Activated CD8-positive, alpha-beta memory T cell treated with anti-CD3 and anti-CD28 coated beads for 36 hours (primary cell): ENCODE measurements at regions not wholly inside any gene's neighbourhood (a gene's known extent, or its start where the extent isn't known, plus 50 kb on each side); places are given as distances from the start of the nearest gene placed in this dataset.
"Not testable (repeated sequence)": the region's sequence is repeated elsewhere in the genome, so short reads cannot be mapped to it uniquely, and the experiment has no call there.

ENCODE experiments used
- CTCF ChIA-PET: fragments of 350-600 bp; sonication (Branson Sonifier 250); formaldehyde crosslinking; loops from one replicate; lab custom pipeline; 2021; ENCODE audit warnings: antibody characterized with exemption; lab: Charles Lee
- POLR2A ChIA-PET: fragments of 350-600 bp; sonication (Branson Sonifier 250); formaldehyde crosslinking; loops from one replicate; lab custom pipeline; 2021; ENCODE audit warnings: antibody characterized with exemption; lab: Charles Lee

DNA sequence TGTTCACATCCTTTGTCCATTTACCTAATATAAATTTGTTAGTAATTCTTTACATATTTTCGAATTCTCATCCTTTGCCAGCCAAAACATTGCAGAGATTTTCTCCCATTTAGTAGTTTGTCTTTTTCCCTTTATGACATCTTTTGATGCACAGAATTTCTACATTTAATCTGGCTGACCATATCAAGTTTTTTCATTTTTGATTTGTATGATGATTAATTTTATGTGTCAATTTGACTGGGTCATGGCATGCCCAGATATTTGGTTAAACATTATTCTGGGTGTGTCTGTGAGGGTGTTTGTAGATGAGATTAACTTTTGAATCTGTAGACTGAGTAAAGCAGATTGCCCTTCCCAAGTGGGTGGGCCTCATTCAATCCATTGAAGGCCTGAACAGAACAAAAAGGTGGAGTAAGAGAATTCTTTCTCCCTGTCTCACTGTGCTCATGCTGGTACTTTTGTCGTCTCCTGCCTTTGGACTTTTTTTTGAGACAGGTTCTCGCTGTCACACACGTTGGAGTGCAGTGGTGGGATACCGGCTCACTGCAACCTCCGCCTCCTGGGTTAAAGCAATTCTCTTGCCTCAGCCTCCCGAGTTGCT lies 72.1 kb upstream of the EPB41L1 start:
- ChIA-PET CTCF (no interaction called here), POLR2A (no interaction called here)

DNA sequence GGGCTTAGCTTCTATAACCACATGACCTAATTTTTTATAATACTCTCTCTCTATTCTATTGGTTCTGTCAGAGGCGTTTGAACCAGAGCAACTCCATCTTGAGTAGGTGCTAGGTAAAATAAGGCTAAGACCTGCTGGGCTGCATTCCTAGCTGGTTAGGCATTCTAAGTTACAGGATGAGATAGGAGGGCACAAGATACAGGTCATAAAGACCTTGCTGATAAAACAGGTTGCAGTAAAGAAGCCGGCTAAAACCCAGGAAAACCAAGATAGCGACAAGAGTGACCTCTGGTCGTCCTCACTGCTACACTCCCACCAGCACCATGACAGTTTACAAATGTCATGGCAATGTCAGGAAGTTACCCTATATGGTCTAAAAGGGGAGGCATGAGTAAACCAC lies 71.3 kb upstream of the EPB41L1 start:
- POLR2A ChIA-PET, CTCF ChIA-PET: not testable (repeated sequence)

DNA sequence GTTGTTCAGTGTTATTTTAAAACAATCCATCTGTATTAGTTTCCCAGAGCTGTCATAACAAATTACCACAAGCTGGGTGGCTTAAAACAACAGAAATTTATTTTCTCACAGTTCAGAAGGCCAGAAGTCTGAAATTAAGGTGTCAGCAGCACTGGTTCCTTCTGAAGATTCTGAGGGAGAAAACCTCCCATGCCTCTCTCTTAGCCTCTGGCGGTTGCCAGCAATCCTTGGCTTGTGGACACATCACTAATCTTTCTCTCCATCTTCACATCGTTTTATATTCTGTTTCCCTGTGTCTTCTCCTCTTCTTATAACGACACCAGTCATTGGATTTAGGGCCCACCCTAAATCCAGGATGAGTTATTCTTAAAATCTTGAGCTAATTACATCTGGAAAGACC lies 70.2 kb upstream of the EPB41L1 start:
- POLR2A ChIA-PET: no interaction called here
- CTCF ChIA-PET: no interaction called here

GRCh38 chr20:36084897-36085613 lies 69.5 kb upstream of the EPB41L1 start:
- CTCF ChIA-PET: interaction anchor here (1.4 kb wide), 1 partner anchor 93 kb away, joined by 3 read pairs; no protein-coding TSS in a partner anchor
- POLR2A ChIA-PET: no interaction called here

- ChIA-PET POLR2A (no interaction called here), CTCF (interaction anchor here (1.4 kb wide), 1 partner anchor 93 kb away, joined by 3 read pairs; no protein-coding TSS in a partner anchor)
Observed at GRCh38 chr20:36085686-36086267, 68.8 kb upstream of the EPB41L1 start.

- POLR2A ChIA-PET: interaction anchor here (0.5 kb wide), 1 partner anchor 126 kb away, joined by 3 read pairs; no protein-coding TSS in a partner anchor
- CTCF ChIA-PET: interaction anchor here (1.4 kb wide), 1 partner anchor 94 kb away, joined by 3 read pairs; no protein-coding TSS in a partner anchor
Observed at GRCh38 chr20:36086767-36087166, 67.8 kb upstream of the EPB41L1 start.

- ChIA-PET POLR2A (no interaction called here), CTCF (interaction anchor here (1.1 kb wide), 1 partner anchor 97 kb away, joined by 3 read pairs; no protein-coding TSS in a partner anchor)
Observed at GRCh38 chr20:36090223-36090622, 64.3 kb upstream of the EPB41L1 start.

GRCh38 chr20:36091561-36092397 lies 62.8 kb upstream of the EPB41L1 start:
- ChIA-PET POLR2A (interaction anchor here (0.8 kb wide), 1 partner anchor 43 kb away, joined by 3 read pairs; no protein-coding TSS in a partner anchor), CTCF (no interaction called here)

GRCh38 chr20:36092398-36093024 lies 62.0 kb upstream of the EPB41L1 start:
- ChIA-PET CTCF (interaction anchor here (1.0 to 1.2 kb wide), 2 partner anchors 44 to 139 kb away, joined by 3 read pairs; partner anchors contain the start of gene SCAND1), POLR2A (no interaction called here)

GRCh38 chr20:36093025-36093803 lies 61.3 kb upstream of the EPB41L1 start:
- CTCF ChIA-PET: interaction anchor here (1.0 to 1.2 kb wide), 2 partner anchors 44 to 139 kb away, joined by 3 read pairs; partner anchors contain the start of gene SCAND1
- POLR2A ChIA-PET: no interaction called here

GRCh38 chr20:36093804-36094145 lies 60.8 kb upstream of the EPB41L1 start:
- ChIA-PET CTCF (interaction anchor here (1.0 to 1.2 kb wide), 2 partner anchors 43 to 140 kb away, joined by 3 read pairs; partner anchors contain the start of gene SCAND1), POLR2A (no interaction called here)

GRCh38 chr20:36094497-36094896 lies 60.0 kb upstream of the EPB41L1 start:
- ChIA-PET CTCF (no interaction called here), POLR2A (no interaction called here)

- ChIA-PET CTCF (interaction anchor here (0.7 to 1.1 kb wide), 2 partner anchors 8 to 104 kb away, joined by 4 read pairs; no protein-coding TSS in a partner anchor), POLR2A (interaction anchor here (0.8 kb wide), 1 partner anchor 531 kb away, joined by 3 read pairs; no protein-coding TSS in a partner anchor)
Observed at GRCh38 chr20:36096435-36096834, 58.1 kb upstream of the EPB41L1 start.

DNA sequence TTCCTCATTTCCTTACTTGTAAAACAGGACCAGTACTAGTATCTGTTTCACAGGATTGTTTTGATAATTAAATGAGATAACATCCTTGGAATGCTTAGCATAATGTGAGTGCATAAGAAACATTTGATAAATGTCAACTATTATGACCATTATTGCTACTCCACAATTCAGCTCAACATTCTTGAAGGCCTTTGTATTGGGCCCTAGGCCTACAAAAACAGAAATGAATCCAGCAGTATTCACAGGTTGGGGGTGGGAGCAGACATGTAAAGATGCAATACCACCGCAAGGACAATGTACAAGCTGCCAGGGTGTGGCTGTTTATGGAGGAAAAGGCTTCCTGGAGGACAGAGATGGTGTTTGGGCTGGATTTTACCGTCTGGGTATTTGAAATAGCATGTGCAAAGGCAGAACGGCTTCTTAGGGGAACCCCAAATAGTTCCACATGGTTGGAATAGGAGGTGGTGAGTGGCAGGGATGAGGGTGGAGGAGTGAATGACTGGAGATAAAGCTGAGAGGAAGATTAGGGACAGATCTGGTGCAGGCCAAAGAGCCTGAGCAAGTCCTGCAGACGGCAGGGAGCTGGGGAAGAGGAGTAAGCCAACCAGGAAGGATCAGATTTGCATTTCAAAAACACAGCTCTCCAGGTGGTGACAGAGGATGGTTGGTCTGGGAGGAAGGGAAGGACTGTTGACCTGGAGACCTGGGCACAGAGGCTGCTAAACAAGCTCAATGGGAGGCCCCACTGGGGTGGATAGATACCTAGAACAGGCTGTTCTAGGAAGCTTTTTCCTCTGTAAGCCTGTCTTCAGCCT lies 57.0 kb upstream of the EPB41L1 start:
- ChIA-PET POLR2A (no interaction called here), CTCF (no interaction called here)

DNA sequence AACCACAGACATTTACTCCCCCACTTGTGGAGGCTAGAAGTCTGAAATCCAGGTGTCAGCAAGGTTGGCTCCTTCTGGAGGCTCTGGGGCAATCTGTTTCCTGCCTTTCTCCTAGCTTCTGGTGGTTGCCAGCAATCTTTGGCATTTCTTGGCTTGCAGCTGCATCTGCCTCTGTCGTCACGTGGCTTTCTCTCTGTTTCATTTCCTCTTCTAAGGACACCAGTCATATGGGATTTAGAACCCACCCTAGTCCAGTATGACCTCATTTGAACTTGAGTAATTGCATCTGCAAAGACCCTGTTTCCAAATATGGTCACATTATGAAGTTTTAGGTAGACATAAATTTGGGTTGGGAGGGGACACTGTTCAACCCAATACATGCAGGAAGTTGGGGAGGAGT lies 56.2 kb upstream of the EPB41L1 start:
- POLR2A ChIA-PET: no interaction called here
- CTCF ChIA-PET: no interaction called here

DNA sequence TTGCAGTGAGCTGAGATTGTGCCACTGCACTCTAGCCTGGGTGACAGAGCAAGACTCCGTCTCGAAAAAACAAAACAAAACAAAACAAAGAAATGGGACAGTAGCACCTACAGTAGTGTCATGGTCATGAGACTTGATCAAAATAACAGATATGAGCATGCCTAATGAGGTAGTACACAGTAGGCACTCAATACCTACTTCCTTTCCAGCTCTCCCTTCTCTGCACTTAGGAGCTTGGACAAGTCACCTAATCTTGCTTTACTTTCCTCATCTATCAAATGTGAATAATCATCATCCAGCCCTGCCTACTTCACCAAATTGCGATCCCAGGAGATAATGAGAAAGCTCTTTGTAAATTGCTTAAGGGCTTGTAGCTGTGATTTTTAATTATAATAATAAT lies 55.4 kb upstream of the EPB41L1 start:
- ChIA-PET CTCF (interaction anchor here (0.6 kb wide), 1 partner anchor 93 kb away, joined by 3 read pairs; no protein-coding TSS in a partner anchor), POLR2A (no interaction called here)

DNA sequence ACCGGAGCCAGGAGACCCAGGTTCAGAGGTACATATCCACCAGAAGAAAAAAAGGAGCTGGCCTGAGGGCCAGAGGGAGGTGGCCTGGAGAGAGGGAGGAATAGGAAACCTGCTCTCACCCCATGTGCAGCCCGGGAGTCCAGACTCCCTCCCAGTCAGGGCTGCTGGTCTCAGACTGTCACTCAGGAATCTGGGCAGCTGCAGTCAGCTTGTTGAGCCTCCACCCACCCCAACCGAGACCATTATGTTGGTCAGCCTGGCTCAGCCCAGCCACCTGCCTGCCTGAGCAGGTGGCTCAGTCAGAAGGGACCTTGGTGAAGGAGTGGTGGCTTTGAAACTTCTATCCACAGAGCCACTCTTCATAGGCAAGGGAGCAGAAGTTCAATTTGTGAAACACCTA lies 53.3 kb upstream of the EPB41L1 start:
- CTCF ChIA-PET: no interaction called here
- POLR2A ChIA-PET: no interaction called here
